SK-N-DZ (cell line): ENCODE measurements at regions not wholly inside any gene's neighbourhood (a gene's known extent, or its start where the extent isn't known, plus 50 kb on each side); places are given as distances from the start of the nearest gene placed in this dataset.
A peak's percentile ranks its signal among the peaks of the same experiment; 100 is the strongest.
"Not testable (repeated sequence)": the region's sequence is repeated elsewhere in the genome, so short reads cannot be mapped to it uniquely, and the experiment has no call there.

ENCODE experiments used
- DNase-seq: peaks from one replicate; pipeline ENCODE4 v3.0.0-alpha.2; 2015; ENCODE audit warnings: low spot score

DNA sequence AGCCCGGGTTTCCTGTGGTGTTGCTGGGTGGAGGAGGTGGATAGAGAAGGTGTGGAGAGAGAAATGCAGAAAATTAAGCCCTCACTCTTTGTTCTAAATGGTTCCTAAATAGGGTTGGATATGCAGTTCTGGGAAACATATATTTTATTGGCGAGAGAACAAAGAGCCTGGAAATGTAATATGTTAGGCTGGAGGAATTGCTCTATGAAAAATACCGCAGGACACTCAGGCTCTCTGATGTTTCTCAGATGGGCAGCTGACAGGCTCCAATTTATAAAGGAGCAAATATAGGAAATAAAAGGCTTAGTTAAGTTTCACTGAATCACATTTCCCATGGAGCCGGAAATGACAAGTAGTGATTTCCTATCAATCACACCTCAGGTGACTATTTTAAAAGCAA is 428.0 kb downstream of the TMEM135 start:
- DNase-seq, result no peak

GRCh38 chr11:87463486-87464102 is 425.9 kb downstream of the TMEM135 start:
- peak; percentile 73 for DNase-seq

DNA sequence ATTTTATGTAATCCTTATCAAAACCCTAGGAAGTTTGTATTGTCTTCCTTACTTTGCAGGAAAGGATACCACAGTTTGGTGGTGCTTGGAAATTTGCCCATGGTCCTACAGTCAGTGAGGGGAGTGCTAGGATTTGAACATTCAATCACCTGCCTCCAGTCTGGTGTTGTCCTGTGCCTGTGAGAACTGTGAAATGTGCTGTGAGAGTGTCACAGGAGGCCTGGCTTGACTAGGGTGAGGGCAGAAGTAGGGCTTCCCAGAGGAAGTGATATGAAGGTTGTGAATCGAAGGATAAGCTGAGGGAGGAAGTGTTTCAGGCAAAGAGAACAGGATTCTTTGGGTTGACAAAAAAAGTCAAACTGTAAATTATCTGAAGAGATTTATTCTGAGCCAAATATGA is 424.4 kb downstream of the TMEM135 start:
- no peak for DNase-seq

- DNase-seq, result peak; percentile 97
Measured at GRCh38 chr11:87460842-87461637, 423.3 kb downstream of the TMEM135 start.

- no peak for DNase-seq
Measured at GRCh38 chr11:87460279-87460678, 422.5 kb downstream of the TMEM135 start.

DNA sequence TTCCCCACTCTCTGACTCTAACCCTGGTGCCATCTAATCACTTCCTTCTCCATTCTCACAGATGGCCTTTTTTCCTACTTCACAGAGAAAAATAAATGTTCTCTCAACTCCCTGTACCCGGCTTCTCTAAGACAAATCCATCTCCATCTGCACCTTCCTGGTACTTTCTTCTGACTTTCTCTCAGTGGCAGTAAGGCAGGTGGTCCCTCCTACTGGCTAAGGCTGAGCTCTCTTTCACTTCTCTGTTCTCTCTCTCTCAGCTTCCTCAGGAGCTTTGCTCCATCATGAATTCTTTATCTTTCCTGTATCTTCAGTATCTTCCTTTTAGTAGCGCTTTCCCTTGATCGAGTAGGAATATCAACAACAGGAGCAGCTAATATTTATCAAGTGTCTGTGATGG is 421.6 kb downstream of the TMEM135 start:
- no peak for DNase-seq

- no peak for DNase-seq
Measured at GRCh38 chr11:87456499-87456898, 418.8 kb downstream of the TMEM135 start.

GRCh38 chr11:87455180-87455579 is 417.4 kb downstream of the TMEM135 start:
- DNase-seq, result no peak

GRCh38 chr11:87454241-87454640 is 416.5 kb downstream of the TMEM135 start:
- DNase-seq, result peak; percentile 97

GRCh38 chr11:87453531-87454089 is 415.9 kb downstream of the TMEM135 start:
- no peak for DNase-seq

- not testable (repeated sequence) for DNase-seq
Measured at GRCh38 chr11:87452025-87452424, 414.3 kb downstream of the TMEM135 start.

DNA sequence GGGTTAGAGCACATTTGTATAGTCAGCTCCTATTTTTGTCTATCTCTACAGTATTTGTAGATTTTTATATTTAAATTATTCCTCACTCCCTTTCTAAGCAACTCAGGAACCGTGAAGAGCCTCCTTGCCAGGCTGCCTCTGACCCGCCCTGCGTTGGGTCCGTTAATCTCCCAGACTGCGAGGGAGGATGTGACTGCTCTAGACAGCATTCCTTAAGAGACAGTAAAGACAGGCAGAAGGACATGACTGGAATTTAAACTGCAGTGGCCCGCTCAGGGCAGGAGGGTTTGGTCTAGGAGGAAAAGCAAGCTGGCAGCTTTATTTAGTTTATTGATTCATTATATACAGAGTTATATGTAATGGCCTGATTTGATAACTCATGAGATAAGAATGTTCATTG is 413.7 kb downstream of the TMEM135 start:
- DNase-seq, result no peak

GRCh38 chr11:87447606-87448005 is 409.9 kb downstream of the TMEM135 start:
- DNase-seq, result no peak

- DNase-seq, result no peak
Measured at GRCh38 chr11:87444993-87445392, 407.3 kb downstream of the TMEM135 start.

DNA sequence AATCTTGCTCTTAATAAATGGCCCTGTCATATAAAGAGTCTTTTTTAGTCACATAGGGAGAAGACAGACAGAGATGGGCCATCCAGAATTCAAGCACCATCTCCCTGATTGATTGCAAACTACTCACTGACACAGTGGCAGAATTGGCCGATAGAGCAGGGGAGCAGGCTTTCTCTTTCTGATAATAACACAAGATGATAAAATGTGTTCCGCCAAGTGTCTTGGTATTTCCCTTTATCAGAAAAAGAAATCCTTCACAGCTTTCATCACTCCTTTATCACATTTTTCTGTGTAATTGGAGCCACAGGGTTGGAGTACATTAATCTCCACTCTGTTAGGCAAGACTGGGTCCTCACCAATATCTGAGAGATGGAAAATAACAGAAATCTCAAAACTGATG is 406.0 kb downstream of the TMEM135 start:
- no peak for DNase-seq

DNA sequence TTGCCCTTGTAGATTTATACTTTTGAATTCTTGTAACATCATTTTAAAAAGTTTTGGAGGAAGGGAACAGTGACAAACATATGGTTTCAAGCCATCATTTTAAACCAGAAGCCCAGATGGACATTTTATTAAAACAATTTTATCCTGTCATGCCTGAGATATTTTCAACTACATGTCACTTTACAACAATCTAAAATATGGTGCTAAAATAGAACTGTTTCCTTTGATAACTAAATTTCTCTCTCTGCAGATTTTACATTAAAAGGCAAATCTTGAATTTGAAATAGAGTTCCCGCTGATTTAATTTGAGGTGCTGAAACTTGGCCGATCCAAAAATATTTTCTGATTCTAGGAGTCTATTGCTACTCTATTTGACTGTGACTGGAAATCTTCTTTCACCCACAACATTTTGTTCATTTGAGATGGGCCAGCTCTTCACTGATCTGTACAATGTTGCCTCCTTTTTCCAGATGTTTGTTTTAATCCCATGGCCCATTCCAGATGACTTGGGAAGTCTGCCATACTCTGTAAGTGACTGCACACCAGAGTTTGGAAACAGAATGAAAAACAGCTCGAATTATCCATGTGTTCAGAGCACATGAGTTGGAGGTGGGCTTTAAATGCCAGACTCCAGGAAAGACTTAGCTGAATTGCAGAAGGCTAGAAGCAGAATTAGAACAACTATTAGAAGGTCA is 402.5 kb downstream of the TMEM135 start:
- DNase-seq, result no peak

GRCh38 chr11:87438416-87438815 is 400.7 kb downstream of the TMEM135 start:
- no peak for DNase-seq

DNA sequence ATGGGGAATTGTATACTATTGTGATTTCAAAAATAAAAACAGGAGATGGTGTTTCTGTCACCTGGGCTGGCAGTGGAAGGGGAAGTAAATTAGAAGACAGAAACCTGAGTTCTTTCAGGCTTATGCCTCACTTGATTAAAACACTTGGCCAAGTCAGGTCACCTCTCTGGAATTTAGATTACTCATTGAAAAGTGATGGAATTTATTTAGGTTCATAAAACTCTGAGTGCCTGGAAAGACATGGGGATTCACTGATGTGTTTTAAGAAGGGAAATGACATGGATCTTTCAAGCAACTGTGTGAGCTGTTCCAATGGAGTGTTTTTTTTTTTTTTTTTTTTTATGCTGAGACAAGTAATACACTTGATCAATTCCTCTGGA is 400.1 kb downstream of the TMEM135 start:
- no peak for DNase-seq

GRCh38 chr11:87437133-87437843 is 399.6 kb downstream of the TMEM135 start:
- DNase-seq, result no peak

DNA sequence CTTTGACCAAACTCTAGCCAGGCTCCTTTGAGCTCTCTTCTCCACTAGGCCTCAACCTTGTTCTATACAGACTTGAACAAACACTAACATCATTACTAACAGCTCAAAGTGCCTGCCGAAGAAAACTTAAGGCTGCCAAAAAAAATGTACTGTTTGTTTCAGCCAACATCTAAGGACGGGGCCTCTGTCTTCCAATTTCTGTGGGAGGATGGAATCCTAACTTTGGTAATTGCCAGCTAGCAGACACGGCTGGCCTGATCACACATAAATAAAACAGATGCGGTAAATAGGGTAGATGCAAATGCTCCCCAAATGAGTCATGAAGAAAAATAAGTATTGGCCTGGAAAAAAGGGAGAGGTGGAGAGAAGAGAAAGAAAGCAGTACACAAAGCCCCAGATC is 394.3 kb downstream of the TMEM135 start:
- no peak for DNase-seq

DNA sequence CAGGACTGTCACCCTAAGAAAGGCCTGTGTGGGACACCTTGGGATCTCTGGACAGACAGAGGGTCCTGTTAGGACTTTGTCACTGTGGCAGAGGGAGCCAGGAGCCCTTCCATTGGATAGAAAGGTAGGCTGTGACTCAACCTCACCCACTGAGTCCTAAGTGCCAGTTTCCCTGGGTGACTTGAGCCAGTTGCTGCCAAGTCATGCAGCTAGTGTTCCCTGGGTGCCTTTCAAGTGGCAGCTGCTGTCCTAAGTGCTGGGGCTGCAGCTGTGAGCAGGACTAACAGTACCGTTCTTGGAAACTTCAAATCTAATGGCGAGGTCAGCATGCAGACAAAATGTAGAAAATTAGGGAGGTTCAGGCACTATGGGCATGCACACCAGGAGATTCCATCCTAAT is 393.7 kb downstream of the TMEM135 start:
- no peak for DNase-seq

GRCh38 chr11:87430821-87431220 is 393.1 kb downstream of the TMEM135 start:
- DNase-seq, result no peak
